ENCODE measurements at regions not wholly inside any gene's neighbourhood (a gene's known extent, or its start where the extent isn't known, plus 50 kb on each side); places are given as distances from the start of the nearest gene placed in this dataset.
A peak's percentile ranks its signal among the peaks of the same experiment; 100 is the strongest.

DNA sequence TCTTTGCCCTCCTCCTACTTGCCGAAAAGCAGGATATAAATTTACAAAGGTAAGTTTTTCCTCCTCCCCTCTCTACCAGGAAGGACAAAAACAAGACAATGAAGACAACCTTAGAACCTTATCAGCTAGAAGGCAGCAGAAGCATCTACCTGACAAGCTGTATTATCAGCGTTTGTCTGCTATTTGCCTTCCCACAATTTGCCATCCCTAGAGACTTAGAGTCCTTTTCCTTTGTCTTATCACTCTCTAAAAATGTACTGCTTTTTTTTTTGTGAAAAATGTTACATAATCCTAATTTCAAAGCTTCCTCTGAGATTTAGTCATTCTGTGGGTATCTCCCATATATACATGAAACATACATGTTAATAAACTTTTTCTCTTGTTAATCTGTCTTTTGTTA is 176.9 kb upstream of the PROK2 start:
- CTCF ChIA-PET = no interaction called here

DNA sequence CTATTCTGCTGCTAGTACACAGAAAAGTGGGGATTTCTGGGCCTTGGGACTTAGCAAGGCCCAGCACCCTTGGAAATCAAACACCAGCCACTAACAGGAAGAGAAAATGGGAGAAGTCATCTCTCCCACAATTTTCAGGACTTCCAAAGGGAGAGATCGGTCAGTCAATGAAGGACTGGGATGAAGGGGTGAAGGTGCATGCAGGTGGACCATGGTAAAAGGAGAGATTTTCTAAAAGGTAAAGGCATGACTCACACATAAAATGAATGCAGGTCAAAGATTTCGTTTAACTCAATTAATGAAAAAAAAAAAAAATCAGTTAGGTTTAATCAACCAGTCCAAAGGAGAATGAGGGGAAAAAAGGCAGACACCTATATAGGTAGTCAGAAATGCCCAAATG is 176.4 kb upstream of the PROK2 start:
- Mint-ChIP-seq H3K27me3 (peaks cover 17% of the 10 kb centered on the region), H3K27ac (no peak overlapping the region), H3K4me1 (peaks cover 1% of the 10 kb centered on the region), H3K9me3 (no peaks in the 10 kb centered on the region), H3K36me3 (ENCODE audit: low read depth) (no peaks in the 10 kb centered on the region), H3K4me3 (no peak overlapping the region)
- ATAC-seq (ENCODE audit: low read depth) = no peak
- intact Hi-C loops (cut with micrococcal nuclease) = no loop called here
- TF ChIP-seq, protein P1, sequence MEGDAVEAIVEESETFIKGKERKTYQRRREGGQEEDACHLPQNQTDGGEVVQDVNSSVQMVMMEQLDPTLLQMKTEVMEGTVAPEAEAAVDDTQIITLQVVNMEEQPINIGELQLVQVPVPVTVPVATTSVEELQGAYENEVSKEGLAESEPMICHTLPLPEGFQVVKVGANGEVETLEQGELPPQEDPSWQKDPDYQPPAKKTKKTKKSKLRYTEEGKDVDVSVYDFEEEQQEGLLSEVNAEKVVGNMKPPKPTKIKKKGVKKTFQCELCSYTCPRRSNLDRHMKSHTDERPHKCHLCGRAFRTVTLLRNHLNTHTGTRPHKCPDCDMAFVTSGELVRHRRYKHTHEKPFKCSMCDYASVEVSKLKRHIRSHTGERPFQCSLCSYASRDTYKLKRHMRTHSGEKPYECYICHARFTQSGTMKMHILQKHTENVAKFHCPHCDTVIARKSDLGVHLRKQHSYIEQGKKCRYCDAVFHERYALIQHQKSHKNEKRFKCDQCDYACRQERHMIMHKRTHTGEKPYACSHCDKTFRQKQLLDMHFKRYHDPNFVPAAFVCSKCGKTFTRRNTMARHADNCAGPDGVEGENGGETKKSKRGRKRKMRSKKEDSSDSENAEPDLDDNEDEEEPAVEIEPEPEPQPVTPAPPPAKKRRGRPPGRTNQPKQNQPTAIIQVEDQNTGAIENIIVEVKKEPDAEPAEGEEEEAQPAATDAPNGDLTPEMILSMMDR (IDR thresholded peaks at IDR 0.05) = no peak
- ChIA-PET CTCF (no interaction called here), POLR2A (interaction anchor here (0.7 kb wide), 2 partner anchors 326 to 865 kb away, joined by 3 to 4 read pairs; no protein-coding TSS in a partner anchor)
- no peak for DNase-seq

More for the DNA sequence above, 176.9 kb upstream of the PROK2 start:
- no peak overlapping the region for H3K27ac Mint-ChIP-seq
- intact Hi-C loops (cut with micrococcal nuclease) = no loop called here
- POLR2A ChIA-PET = interaction anchor here (0.7 kb wide), 2 partner anchors 325 to 865 kb away, joined by 3 to 4 read pairs; no protein-coding TSS in a partner anchor
- H3K36me3 Mint-ChIP-seq (ENCODE audit: low read depth) = no peaks in the 10 kb centered on the region
- peaks cover 22% of the 10 kb centered on the region for H3K27me3 Mint-ChIP-seq
- TF ChIP-seq, protein P1 (IDR thresholded peaks at IDR 0.05) = no peak
- no peaks in the 10 kb centered on the region for H3K9me3 Mint-ChIP-seq
- H3K4me3 Mint-ChIP-seq = no peak overlapping the region
- ATAC-seq (ENCODE audit: low read depth) = no peak
- H3K4me1 Mint-ChIP-seq = no peaks in the 10 kb centered on the region
- DNase-seq = no peak

DNA sequence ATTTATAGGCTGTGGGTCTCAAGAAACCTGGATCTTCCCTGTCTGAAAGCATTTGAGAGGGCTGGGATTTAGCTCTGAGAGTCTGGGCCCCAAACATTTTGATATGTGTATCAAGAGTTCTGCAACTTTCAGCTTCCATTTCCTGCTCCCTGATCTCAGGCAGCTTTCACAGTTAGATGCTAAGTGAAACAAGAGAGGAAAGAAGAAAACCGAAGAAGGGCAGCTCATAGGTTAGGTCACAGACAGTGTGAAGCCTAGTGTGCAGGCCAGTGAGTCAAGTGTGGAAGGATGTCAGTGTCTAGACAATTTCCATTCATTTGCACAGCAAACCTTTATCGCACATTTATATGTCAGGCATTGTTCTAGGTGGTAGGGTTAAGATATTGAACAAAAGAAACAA is 173.6 kb upstream of the PROK2 start:
- peaks cover 12% of the 10 kb centered on the region for H3K4me1 Mint-ChIP-seq
- H3K36me3 Mint-ChIP-seq (ENCODE audit: low read depth) = no peaks in the 10 kb centered on the region
- ChIA-PET POLR2A (no interaction called here), CTCF (interaction anchor here (1.2 kb wide), 1 partner anchor 864 kb away, joined by 4 read pairs; no protein-coding TSS in a partner anchor)
- ATAC-seq (ENCODE audit: low read depth) (no peak), DNase-seq (no peak)
- intact Hi-C loops (cut with micrococcal nuclease) = loop anchor here (5.0 kb wide), 1 partner anchor 81 kb away; no protein-coding TSS in a partner anchor
- no peak overlapping the region for H3K4me3 Mint-ChIP-seq
- TF ChIP-seq, protein P1 (IDR thresholded peaks at IDR 0.05) = no peak
- no peaks in the 10 kb centered on the region for H3K9me3 Mint-ChIP-seq
- peaks cover 4% of the 10 kb centered on the region for H3K27me3 Mint-ChIP-seq
- H3K27ac Mint-ChIP-seq = no peak overlapping the region

DNA sequence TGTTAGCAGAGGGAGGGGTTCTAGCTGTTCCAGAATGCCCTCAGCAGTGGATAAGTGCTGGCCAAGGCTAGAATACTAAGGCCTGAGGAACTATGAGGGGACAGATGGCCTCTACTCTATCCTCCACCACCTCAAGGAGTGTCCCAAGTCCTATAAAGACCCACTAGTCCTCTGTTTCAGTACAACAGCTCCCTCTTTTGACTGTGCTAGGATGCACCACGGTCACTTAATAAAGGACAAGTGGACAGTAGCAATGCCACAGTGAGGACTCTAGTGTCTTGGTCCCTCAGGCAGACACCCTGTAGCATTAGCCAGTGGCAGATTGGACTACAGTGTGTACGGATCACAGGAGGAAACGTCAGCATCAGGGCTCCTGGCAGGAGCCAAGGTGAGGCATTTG is 171.8 kb upstream of the PROK2 start:
- TF ChIP-seq, protein P1 (IDR thresholded peaks at IDR 0.05) = no peak
- Mint-ChIP-seq H3K36me3 (ENCODE audit: low read depth) (no peaks in the 10 kb centered on the region), H3K27ac (peak overlapping the region; percentile 46), H3K4me3 (no peak overlapping the region), H3K27me3 (peaks cover 4% of the 10 kb centered on the region), H3K9me3 (no peaks in the 10 kb centered on the region), H3K4me1 (peaks cover 12% of the 10 kb centered on the region)
- intact Hi-C loops (cut with micrococcal nuclease) = loop anchor here (5.0 kb wide), 1 partner anchor 79 kb away; no protein-coding TSS in a partner anchor
- POLR2A ChIA-PET = no interaction called here
- no peak for ATAC-seq (ENCODE audit: low read depth)
- no peak for DNase-seq
- CTCF ChIA-PET = interaction anchor here (0.6 to 2.0 kb wide), 2 partner anchors 863 to 895 kb away, joined by 3 to 11 read pairs; no protein-coding TSS in a partner anchor

DNA sequence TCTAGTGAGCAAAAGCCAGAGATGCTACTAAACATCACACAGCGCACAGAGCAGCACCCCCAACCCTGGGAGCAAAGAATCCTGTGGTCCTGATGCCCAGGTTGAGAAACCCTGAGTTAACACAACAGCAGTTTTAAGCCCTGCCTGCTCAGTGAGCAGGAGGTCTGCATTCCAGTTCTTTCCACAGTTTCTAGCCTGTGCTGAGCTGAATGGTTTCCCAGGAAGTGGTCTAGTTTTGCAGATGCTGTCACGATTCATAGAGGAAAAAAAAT is 171.1 kb upstream of the PROK2 start:
- Mint-ChIP-seq H3K27me3 (peaks cover 8% of the 10 kb centered on the region), H3K4me3 (no peak overlapping the region), H3K4me1 (peaks cover 12% of the 10 kb centered on the region), H3K27ac (no peak overlapping the region), H3K36me3 (ENCODE audit: low read depth) (no peaks in the 10 kb centered on the region), H3K9me3 (no peaks in the 10 kb centered on the region)
- no peak for ATAC-seq (ENCODE audit: low read depth)
- ChIA-PET CTCF (interaction anchor here (0.7 to 2.0 kb wide), 5 partner anchors 23 to 867 kb away, joined by 3 to 11 read pairs (median 5); no protein-coding TSS in a partner anchor), POLR2A (interaction anchor here (0.6 to 0.8 kb wide), 2 partner anchors 29 to 1042 kb away, joined by 3 read pairs; no protein-coding TSS in a partner anchor)
- intact Hi-C loops (cut with micrococcal nuclease) = loop anchor here (5.0 kb wide), 1 partner anchor 79 kb away; no protein-coding TSS in a partner anchor
- DNase-seq = no peak
- TF ChIP-seq, protein P1 (IDR thresholded peaks at IDR 0.05) = no peak
